HCT116 (cell line): ENCODE measurements at regions not wholly inside any gene's neighbourhood (a gene's known extent, or its start where the extent isn't known, plus 50 kb on each side); places are given as distances from the start of the nearest gene placed in this dataset.

ENCODE experiments used
- ATAC-seq: fragments of 200-7000 bp; cut with Tn5 transposase; 2 replicates; pipeline ENCODE4 v1.9.1; 2020; ENCODE audit warnings: mild to moderate bottlenecking, moderate library complexity
- BruUV-seq: library from RNA; stranded (reverse); fragments of 400-500 nt; replicated peaks from 2 replicates; lab custom pipeline; 2021; lab: Mats Ljungman, UMichigan
- CTCF ChIA-PET: fragments of 300-600 bp; sonication (Branson Sonifier 250); formaldehyde crosslinking; loops from one replicate; lab custom pipeline; 2021; ENCODE audit warnings: antibody characterized with exemption; lab: Charles Lee
- POLR2A ChIA-PET: fragments of 300-600, 350-600 bp; sonication (Branson Sonifier 250); formaldehyde crosslinking; loops from one replicate; lab custom pipeline; 2021; ENCODE audit warnings: antibody characterized with exemption; lab: Charles Lee
- RAD21 ChIA-PET, 2 experiments: fragments of 300-600 bp; sonication (Branson Sonifier 250); formaldehyde crosslinking; loops; one replicate each; lab custom pipeline; 2023; ENCODE audit warnings: low total read pairs in 2 of 2; ENCODE audit not compliant: uncharacterized antibody in 2 of 2, unreplicated experiment in 2 of 2, low non-redundant PET in 1 of 2; lab: Charles Lee
- DNase-seq: peaks from one replicate; pipeline ENCODE4 v3.0.0-alpha.2; 2010; ENCODE audit warnings: low read depth, low spot score
- H2AFZ ChIP-seq: fragments of 200-600 bp; shearing (Covaris generic), sonication (generic); 2 replicates; pipeline ENCODE4 v1.6.1; 2017; ENCODE audit warnings: low read depth, mixed run types, mixed read lengths, antibody characterized with exemption, low read length; ENCODE audit not compliant: poor library complexity, severe bottlenecking
- H3K27ac ChIP-seq: 2 replicates; pipeline ENCODE4 v1.5.1; 2012; ENCODE audit warnings: low read depth, low read length
- H3K27me3 ChIP-seq: fragments of 200-600 bp; sonication (generic); 2 replicates; pipeline ENCODE4 v1.6.1; 2016; ENCODE audit warnings: mixed run types, low read length, mixed read lengths; ENCODE audit not compliant: insufficient read depth
- H3K36me3 ChIP-seq, 2 experiments: fragments of 200-500 bp in 1 of 2; fragments of 200-600 bp in 1 of 2; sonication (Bioruptor generic) in 1 of 2; sonication (generic) in 1 of 2; 2 replicates each; pipeline versions ENCODE4 v1.5.1 to v1.6.1; 2014 to 2016; ENCODE audit warnings: low read length in 2 of 2, inconsistent platforms in 1 of 2, mixed read lengths in 1 of 2, mixed run types in 1 of 2; ENCODE audit not compliant: insufficient read depth in 2 of 2, control insufficient read depth in 1 of 2
- H3K4me1 ChIP-seq, 2 experiments: fragments of 200-600 bp in 1 of 2; sonication (generic) in 1 of 2; 2 replicates each; pipeline versions ENCODE4 v1.5.1 to v1.6.1; 2012 to 2017; ENCODE audit warnings: low read length in 2 of 2, inconsistent platforms in 1 of 2, mild to moderate bottlenecking in 1 of 2, mixed read lengths in 1 of 2, mixed run types in 1 of 2, moderate library complexity in 1 of 2; ENCODE audit not compliant: insufficient read depth in 2 of 2, control insufficient read depth in 1 of 2
- H3K4me2 ChIP-seq: fragments of 200-600 bp; sonication (generic); 2 replicates; pipeline ENCODE4 v1.6.1; 2017; ENCODE audit warnings: mixed run types, low read length, mixed read lengths
- H3K4me3 ChIP-seq, 2 experiments: fragments of 200-600 bp in 1 of 2; sonication (generic) in 1 of 2; replicated peaks in 1 of 2; 2 replicates each; pipeline ENCODE4 v1.5.1; 2011 to 2016; ENCODE audit warnings: low read length in 2 of 2, control low read depth in 1 of 2, low read depth in 1 of 2, mild to moderate bottlenecking in 1 of 2, mixed read lengths in 1 of 2, mixed run types in 1 of 2
- H3K79me2 ChIP-seq: fragments of 200-600 bp; sonication (generic); 2 replicates; pipeline ENCODE4 v1.6.1; 2017; ENCODE audit warnings: mild to moderate bottlenecking, mixed run types, low read length, moderate library complexity, mixed read lengths; ENCODE audit not compliant: insufficient read depth
- H3K9ac ChIP-seq: fragments of 200-600 bp; sonication (generic); 2 replicates; pipeline ENCODE4 v1.6.1; 2016; ENCODE audit warnings: low read length, mixed read lengths
- H3K9me2 ChIP-seq: fragments of 200-600 bp; sonication (generic), shearing (Covaris generic); 2 replicates; pipeline ENCODE4 v1.6.1; 2017; ENCODE audit warnings: mixed run types, mild to moderate bottlenecking, moderate library complexity; ENCODE audit not compliant: insufficient read depth
- H3K9me3 ChIP-seq, 2 experiments: fragments of 200-500 bp in 1 of 2; fragments of 200-600 bp in 1 of 2; sonication (Bioruptor generic) in 1 of 2; sonication (generic) in 1 of 2; 2 replicates each; pipeline ENCODE4 v1.6.1; 2014 to 2017; ENCODE audit warnings: low read length in 2 of 2, mixed read lengths in 2 of 2, inconsistent platforms in 1 of 2, low read depth in 1 of 2, mild to moderate bottlenecking in 1 of 2, mixed run types in 1 of 2, moderate library complexity in 1 of 2; ENCODE audit not compliant: control insufficient read depth in 1 of 2, insufficient read depth in 1 of 2
- H4K20me1 ChIP-seq: fragments of 200-600 bp; sonication (generic), shearing (Covaris generic); 2 replicates; pipeline ENCODE4 v1.6.1; 2017; ENCODE audit warnings: mixed run types, mild to moderate bottlenecking, moderate library complexity; ENCODE audit not compliant: insufficient read depth
- ELF1 ChIP-seq: IDR thresholded peaks from 2 replicates; pipeline ENCODE4 v1.6.1; 2012; ENCODE audit warnings: low read depth, borderline replicate concordance
- EZH2phosphoT487 ChIP-seq: fragments of 200-600 bp; IDR thresholded peaks from 2 replicates; pipeline ENCODE4 v1.6.1; 2018; ENCODE audit warnings: antibody characterized with exemption, borderline replicate concordance
- FOSL1 ChIP-seq: IDR thresholded peaks from 2 replicates; pipeline ENCODE4 v1.6.1; 2012; ENCODE audit warnings: low read depth
- JUND ChIP-seq: IDR thresholded peaks from 2 replicates; pipeline ENCODE4 v1.6.1; 2012
- MAX ChIP-seq: IDR thresholded peaks from 2 replicates; pipeline ENCODE4 v1.6.1; 2012
- POLR2A ChIP-seq: IDR thresholded peaks from 2 replicates; pipeline ENCODE4 v1.7.0; 2011; ENCODE audit warnings: borderline replicate concordance; ENCODE audit not compliant: insufficient read depth, insufficient read length; ENCODE audit errors: extremely low read depth
- RAD21 ChIP-seq: IDR thresholded peaks from 2 replicates; pipeline ENCODE4 v1.6.1; 2012; ENCODE audit warnings: low read depth, mild to moderate bottlenecking
- REST ChIP-seq: IDR thresholded peaks from 2 replicates; pipeline ENCODE4 v1.6.1; 2012; ENCODE audit warnings: low read depth
- SIN3A ChIP-seq: IDR thresholded peaks from 2 replicates; pipeline ENCODE4 v1.6.1; 2012; ENCODE audit warnings: low read depth
- SRF ChIP-seq: IDR thresholded peaks from 2 replicates; pipeline ENCODE4 v1.6.1; 2012; ENCODE audit warnings: low read depth
- TCF7L2 ChIP-seq: IDR thresholded peaks from 2 replicates; pipeline ENCODE4 v1.7.0; 2011; ENCODE audit warnings: borderline replicate concordance, inconsistent platforms; ENCODE audit not compliant: insufficient read depth, insufficient read length; ENCODE audit errors: extremely low read depth
- YY1 ChIP-seq: IDR thresholded peaks from 2 replicates; pipeline ENCODE4 v1.6.1; 2011; ENCODE audit warnings: low read length, low read depth, moderate library complexity, mild to moderate bottlenecking; ENCODE audit not compliant: insufficient replicate concordance; ENCODE audit errors: extremely low read depth
- ZFX ChIP-seq: fragments of 450-650 bp; IDR thresholded peaks from 2 replicates; pipeline ENCODE4 v1.6.1; 2017
- ZNF274 ChIP-seq: fragments of 200-500 bp; sonication (Bioruptor generic); IDR thresholded peaks from 2 replicates; pipeline ENCODE4 v1.6.1; 2014; ENCODE audit warnings: mild to moderate bottlenecking, low read depth, low read length, inconsistent platforms
- intact Hi-C: fragments of 100-400 bp; cut with micrococcal nuclease; formaldehyde crosslinking; loops from 2 replicates; pipeline ENCODE4 v1.10.0; 2022
- TF ChIP-seq, protein P1 (sequence below), 3 experiments: fragments of 200-600 bp in 1 of 3; sonication (generic) in 1 of 3; IDR thresholded peaks in 2 of 3; conservative IDR thresholded peaks in 1 of 3; 2 replicates each; pipeline ENCODE4 v1.5.1; 2012 to 2017; ENCODE audit warnings: low read depth in 2 of 3, low read length in 2 of 3, antibody characterized with exemption in 1 of 3, borderline replicate concordance in 1 of 3, control low read depth in 1 of 3, mild to moderate bottlenecking in 1 of 3, mixed read lengths in 1 of 3, mixed run types in 1 of 3, moderate library complexity in 1 of 3; ENCODE audit not compliant: insufficient read depth in 1 of 3
- TF ChIP-seq, protein P2 (sequence below): IDR thresholded peaks from 2 replicates; pipeline ENCODE4 v1.6.1; 2012

- H3K9me3 ChIP-seq: no peaks in the 10 kb centered on the region
- H2AFZ ChIP-seq: no peak overlapping the region
- no peak overlapping the region for H3K4me2 ChIP-seq
- TF ChIP-seq MAX (no peak), POLR2A (no peak), RAD21 (no peak), SIN3A (no peak)
- TF ChIP-seq, protein P1, sequence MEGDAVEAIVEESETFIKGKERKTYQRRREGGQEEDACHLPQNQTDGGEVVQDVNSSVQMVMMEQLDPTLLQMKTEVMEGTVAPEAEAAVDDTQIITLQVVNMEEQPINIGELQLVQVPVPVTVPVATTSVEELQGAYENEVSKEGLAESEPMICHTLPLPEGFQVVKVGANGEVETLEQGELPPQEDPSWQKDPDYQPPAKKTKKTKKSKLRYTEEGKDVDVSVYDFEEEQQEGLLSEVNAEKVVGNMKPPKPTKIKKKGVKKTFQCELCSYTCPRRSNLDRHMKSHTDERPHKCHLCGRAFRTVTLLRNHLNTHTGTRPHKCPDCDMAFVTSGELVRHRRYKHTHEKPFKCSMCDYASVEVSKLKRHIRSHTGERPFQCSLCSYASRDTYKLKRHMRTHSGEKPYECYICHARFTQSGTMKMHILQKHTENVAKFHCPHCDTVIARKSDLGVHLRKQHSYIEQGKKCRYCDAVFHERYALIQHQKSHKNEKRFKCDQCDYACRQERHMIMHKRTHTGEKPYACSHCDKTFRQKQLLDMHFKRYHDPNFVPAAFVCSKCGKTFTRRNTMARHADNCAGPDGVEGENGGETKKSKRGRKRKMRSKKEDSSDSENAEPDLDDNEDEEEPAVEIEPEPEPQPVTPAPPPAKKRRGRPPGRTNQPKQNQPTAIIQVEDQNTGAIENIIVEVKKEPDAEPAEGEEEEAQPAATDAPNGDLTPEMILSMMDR (IDR thresholded peaks at IDR 0.05 in 2 of 3, conservative IDR thresholded peaks at IDR 0.05 in 1 of 3; ENCODE audit: borderline replicate concordance in 1 of 3, insufficient read depth in 1 of 3, low read depth in 2 of 3, low read length in 2 of 3): no peak
- ChIA-PET RAD21 (no interaction called here), POLR2A (no interaction called here), CTCF (no interaction called here)
- H3K9ac ChIP-seq: no peak overlapping the region
- no peak overlapping the region for H3K4me3 ChIP-seq
- intact Hi-C loops: no loop called here
- no peaks in the 10 kb centered on the region for H3K27me3 ChIP-seq
- no peaks in the 10 kb centered on the region for H3K4me1 ChIP-seq
- H4K20me1 ChIP-seq: no peaks in the 10 kb centered on the region
- no TSS peak for BruUV-seq
- no peaks in the 10 kb centered on the region for H3K79me2 ChIP-seq
- H3K9me2 ChIP-seq: no peaks in the 10 kb centered on the region
- no peak for DNase-seq
- no peak for ATAC-seq
- no peaks in the 10 kb centered on the region for H3K36me3 ChIP-seq
- H3K27ac ChIP-seq: no peak overlapping the region
Measured at GRCh38 chr6:22101163-22101562, 195.7 kb downstream of the PRL start.

DNA sequence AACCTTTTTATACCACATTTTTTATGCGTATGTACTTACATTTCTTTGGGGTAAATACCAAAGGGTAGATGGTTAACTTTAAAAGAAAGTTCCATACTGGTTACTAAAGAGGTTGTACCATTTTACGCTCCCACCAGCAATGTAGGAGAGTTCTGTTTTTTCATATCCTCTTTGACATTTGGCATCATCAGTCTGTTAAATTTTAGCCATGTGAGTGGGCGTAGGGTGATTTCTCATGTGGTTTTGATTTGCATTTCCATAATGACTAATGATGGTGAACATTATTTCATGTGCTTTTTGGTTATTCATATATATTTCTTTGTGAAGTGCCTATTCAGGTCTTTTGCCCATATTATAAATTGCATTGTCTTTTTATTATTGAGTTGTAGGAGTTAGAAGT lies 194.2 kb downstream of the PRL start:
- POLR2A ChIA-PET: no interaction called here
- TF ChIP-seq MAX (no peak), ZFX (no peak), ELF1 (no peak), ZNF274 (no peak), JUND (no peak), SIN3A (no peak), TCF7L2 (no peak), FOSL1 (no peak), RAD21 (no peak), EZH2phosphoT487 (no peak), REST (no peak), YY1 (no peak), SRF (no peak)
- TF ChIP-seq, protein P2, sequence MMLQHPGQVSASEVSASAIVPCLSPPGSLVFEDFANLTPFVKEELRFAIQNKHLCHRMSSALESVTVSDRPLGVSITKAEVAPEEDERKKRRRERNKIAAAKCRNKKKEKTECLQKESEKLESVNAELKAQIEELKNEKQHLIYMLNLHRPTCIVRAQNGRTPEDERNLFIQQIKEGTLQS: no peak

More for the DNA sequence above, 194.2 kb downstream of the PRL start:
- H3K27ac ChIP-seq: no peak overlapping the region
- no peaks in the 10 kb centered on the region for H3K36me3 ChIP-seq
- H3K4me1 ChIP-seq: no peaks in the 10 kb centered on the region
- no TSS peak for BruUV-seq
- ATAC-seq (no peak), DNase-seq (no peak)
- no peak overlapping the region for H3K4me3 ChIP-seq
- H3K9me3 ChIP-seq: no peaks in the 10 kb centered on the region
- H4K20me1 ChIP-seq: no peaks in the 10 kb centered on the region
- H3K9ac ChIP-seq: no peak overlapping the region
- ChIA-PET CTCF (no interaction called here), RAD21 (no interaction called here)
- no peaks in the 10 kb centered on the region for H3K9me2 ChIP-seq
- intact Hi-C loops: no loop called here
- H3K4me2 ChIP-seq: no peak overlapping the region
- H3K27me3 ChIP-seq: no peaks in the 10 kb centered on the region
- H3K79me2 ChIP-seq: no peaks in the 10 kb centered on the region
- no peak overlapping the region for H2AFZ ChIP-seq
